Activated CD8-positive, alpha-beta T cell treated with anti-CD3 and anti-CD28 coated beads, Interleukin-2, amount 10 ng/mL, durations not matched to agents 7 days and 5 days (primary cell): ENCODE measurements at regions not wholly inside any gene's neighbourhood (a gene's known extent, or its start where the extent isn't known, plus 50 kb on each side); places are given as distances from the start of the nearest gene placed in this dataset.

Experiments
- ATAC-seq: fragments of 150-1000 bp; cut with Tn5 transposase; one replicate; pipeline ENCODE4 v1.10.0; 2021; ENCODE audit warnings: moderate library complexity
- CTCF ChIA-PET: fragments of 350-600 bp; sonication (Branson Sonifier 250); formaldehyde crosslinking; loops from one replicate; lab custom pipeline; 2021; ENCODE audit warnings: antibody characterized with exemption; lab: Charles Lee
- POLR2A ChIA-PET: fragments of 350-600 bp; sonication (Branson Sonifier 250); formaldehyde crosslinking; loops from one replicate; lab custom pipeline; 2021; ENCODE audit warnings: antibody characterized with exemption; lab: Charles Lee
- DNase-seq: peaks from one replicate; pipeline ENCODE4 v3.0.0-alpha.2; 2020
- H3K27ac Mint-ChIP-seq: one replicate; pipeline ENCODE4 v1.8.0; 2021; ENCODE audit warnings: mild to moderate bottlenecking, mixed read lengths
- H3K27me3 Mint-ChIP-seq: one replicate; pipeline ENCODE4 v1.8.0; 2021; ENCODE audit warnings: low read depth, mixed read lengths
- H3K36me3 Mint-ChIP-seq: one replicate; pipeline ENCODE4 v1.8.0; 2021; ENCODE audit warnings: low read depth, mixed read lengths
- H3K4me1 Mint-ChIP-seq: one replicate; pipeline ENCODE4 v1.8.0; 2021; ENCODE audit warnings: low read depth, mixed read lengths
- H3K4me3 Mint-ChIP-seq: one replicate; pipeline ENCODE4 v1.8.0; 2021; ENCODE audit warnings: mild to moderate bottlenecking, mixed read lengths
- H3K9me3 Mint-ChIP-seq: one replicate; pipeline ENCODE4 v1.8.0; 2022; ENCODE audit warnings: mixed read lengths; ENCODE audit not compliant: insufficient read depth

- Mint-ChIP-seq H3K27me3 (no peaks in the 10 kb centered on the region), H3K9me3 (no peaks in the 10 kb centered on the region), H3K4me3 (no peak overlapping the region), H3K36me3 (no peaks in the 10 kb centered on the region), H3K27ac (no peak overlapping the region), H3K4me1 (no peaks in the 10 kb centered on the region)
- DNase-seq: no peak
- ChIA-PET POLR2A (no interaction called here), CTCF (no interaction called here)
- no peak for ATAC-seq
These were observed 123.3 kb upstream of the SH3BP4 start for GRCh38 chr2:234828382-234829073.

- ATAC-seq (no peak), DNase-seq (no peak)
- Mint-ChIP-seq H3K27me3 (no peaks in the 10 kb centered on the region), H3K27ac (no peak overlapping the region), H3K4me1 (no peaks in the 10 kb centered on the region), H3K36me3 (no peaks in the 10 kb centered on the region), H3K4me3 (no peak overlapping the region), H3K9me3 (no peaks in the 10 kb centered on the region)
- POLR2A ChIA-PET: no interaction called here
- CTCF ChIA-PET: no interaction called here
These were observed 124.5 kb upstream of the SH3BP4 start for GRCh38 chr2:234827096-234827860.

GRCh38 chr2:234826681-234827080 lies 125.1 kb upstream of the SH3BP4 start:
- ChIA-PET POLR2A (no interaction called here), CTCF (no interaction called here)
- ATAC-seq (no peak), DNase-seq (no peak)
- Mint-ChIP-seq H3K27ac (no peak overlapping the region), H3K27me3 (no peaks in the 10 kb centered on the region), H3K4me1 (no peaks in the 10 kb centered on the region), H3K4me3 (no peak overlapping the region), H3K9me3 (no peaks in the 10 kb centered on the region), H3K36me3 (no peaks in the 10 kb centered on the region)

- no peaks in the 10 kb centered on the region for H3K36me3 Mint-ChIP-seq
- POLR2A ChIA-PET: no interaction called here
- no peak for ATAC-seq
- H3K4me1 Mint-ChIP-seq: no peaks in the 10 kb centered on the region
- H3K27ac Mint-ChIP-seq: no peak overlapping the region
- H3K4me3 Mint-ChIP-seq: no peak overlapping the region
- H3K9me3 Mint-ChIP-seq: no peaks in the 10 kb centered on the region
- H3K27me3 Mint-ChIP-seq: no peaks in the 10 kb centered on the region
- CTCF ChIA-PET: no interaction called here
- no peak for DNase-seq
These were observed 126.2 kb upstream of the SH3BP4 start for GRCh38 chr2:234825616-234826015.

- H3K4me3 Mint-ChIP-seq: no peak overlapping the region
- H3K27me3 Mint-ChIP-seq: no peaks in the 10 kb centered on the region
- no peaks in the 10 kb centered on the region for H3K4me1 Mint-ChIP-seq
- H3K36me3 Mint-ChIP-seq: no peaks in the 10 kb centered on the region
- H3K27ac Mint-ChIP-seq: no peak overlapping the region
- POLR2A ChIA-PET: no interaction called here
- no peaks in the 10 kb centered on the region for H3K9me3 Mint-ChIP-seq
- DNase-seq: no peak
- CTCF ChIA-PET: no interaction called here
- no peak for ATAC-seq
These were observed 127.9 kb upstream of the SH3BP4 start for GRCh38 chr2:234823877-234824376.

GRCh38 chr2:234823196-234823876 lies 128.5 kb upstream of the SH3BP4 start:
- Mint-ChIP-seq H3K4me3 (no peak overlapping the region), H3K27ac (no peak overlapping the region), H3K36me3 (no peaks in the 10 kb centered on the region), H3K27me3 (no peaks in the 10 kb centered on the region), H3K4me1 (no peaks in the 10 kb centered on the region), H3K9me3 (no peaks in the 10 kb centered on the region)
- DNase-seq (no peak), ATAC-seq (no peak)
- ChIA-PET POLR2A (no interaction called here), CTCF (no interaction called here)

GRCh38 chr2:234821946-234822475 lies 129.8 kb upstream of the SH3BP4 start:
- Mint-ChIP-seq H3K27me3 (no peaks in the 10 kb centered on the region), H3K9me3 (no peaks in the 10 kb centered on the region), H3K4me3 (no peak overlapping the region), H3K4me1 (no peaks in the 10 kb centered on the region), H3K27ac (no peak overlapping the region), H3K36me3 (no peaks in the 10 kb centered on the region)
- DNase-seq (no peak), ATAC-seq (no peak)
- POLR2A ChIA-PET: no interaction called here
- CTCF ChIA-PET: no interaction called here

- no peaks in the 10 kb centered on the region for H3K9me3 Mint-ChIP-seq
- H3K27ac Mint-ChIP-seq: no peak overlapping the region
- no peak for DNase-seq
- no peak for ATAC-seq
- ChIA-PET CTCF (no interaction called here), POLR2A (no interaction called here)
- H3K4me1 Mint-ChIP-seq: no peaks in the 10 kb centered on the region
- H3K4me3 Mint-ChIP-seq: no peak overlapping the region
- no peaks in the 10 kb centered on the region for H3K27me3 Mint-ChIP-seq
- H3K36me3 Mint-ChIP-seq: no peaks in the 10 kb centered on the region
These were observed 132.9 kb upstream of the SH3BP4 start for GRCh38 chr2:234818937-234819336.

- Mint-ChIP-seq H3K27ac (no peak overlapping the region), H3K4me1 (no peaks in the 10 kb centered on the region), H3K27me3 (peaks cover 2% of the 10 kb centered on the region), H3K9me3 (no peaks in the 10 kb centered on the region), H3K36me3 (no peaks in the 10 kb centered on the region), H3K4me3 (no peak overlapping the region)
- no peak for DNase-seq
- ChIA-PET POLR2A (no interaction called here), CTCF (no interaction called here)
- ATAC-seq: no peak
These were observed 135.3 kb upstream of the SH3BP4 start for GRCh38 chr2:234816491-234816890.

- Mint-ChIP-seq H3K9me3 (no peaks in the 10 kb centered on the region), H3K4me1 (no peaks in the 10 kb centered on the region), H3K27ac (no peak overlapping the region), H3K4me3 (no peak overlapping the region), H3K36me3 (no peaks in the 10 kb centered on the region), H3K27me3 (peaks cover 2% of the 10 kb centered on the region)
- ATAC-seq (no peak), DNase-seq (no peak)
- POLR2A ChIA-PET: no interaction called here
- CTCF ChIA-PET: no interaction called here
These were observed 135.8 kb upstream of the SH3BP4 start for GRCh38 chr2:234816056-234816455.

- peaks cover 2% of the 10 kb centered on the region for H3K27me3 Mint-ChIP-seq
- H3K4me1 Mint-ChIP-seq: no peaks in the 10 kb centered on the region
- H3K36me3 Mint-ChIP-seq: no peaks in the 10 kb centered on the region
- no peak overlapping the region for H3K4me3 Mint-ChIP-seq
- POLR2A ChIA-PET: no interaction called here
- ATAC-seq (no peak), DNase-seq (no peak)
- H3K9me3 Mint-ChIP-seq: no peaks in the 10 kb centered on the region
- H3K27ac Mint-ChIP-seq: no peak overlapping the region
- CTCF ChIA-PET: no interaction called here
These were observed 137.4 kb upstream of the SH3BP4 start for GRCh38 chr2:234814374-234814773.

- ATAC-seq (no peak), DNase-seq (no peak)
- Mint-ChIP-seq H3K27ac (no peak overlapping the region), H3K4me1 (no peaks in the 10 kb centered on the region), H3K36me3 (no peaks in the 10 kb centered on the region), H3K9me3 (no peaks in the 10 kb centered on the region), H3K4me3 (no peak overlapping the region), H3K27me3 (peaks cover 2% of the 10 kb centered on the region)
- ChIA-PET POLR2A (no interaction called here), CTCF (interaction anchor here (0.7 kb wide), 1 partner anchor 19 kb away, joined by 3 read pairs; no protein-coding TSS in a partner anchor)
These were observed 139.0 kb upstream of the SH3BP4 start for GRCh38 chr2:234812851-234813250.
